ENCODE measurements at regions not wholly inside any gene's neighbourhood (a gene's known extent, or its start where the extent isn't known, plus 50 kb on each side); places are given as distances from the start of the nearest gene placed in this dataset.

GRCh38 chr4:123083646-123084045, 161.2 kb upstream of the NUDT6 start:
- intact Hi-C loops (cut with DNase I), result no loop called here
- DNase-seq, result no peak
- TF ChIP-seq CTCF (IDR thresholded peaks at IDR 0.05), result no peak
- no peak for TF ChIP-seq POLR2A (IDR thresholded peaks at IDR 0.05)

GRCh38 chr4:123088501-123088900, 166.1 kb upstream of the NUDT6 start:
- peaks cover 0 to 3% of the 10 kb centered on the region in 2 donors for H3K4me1 ChIP-seq (replicated peaks in 1 of 2)
- WGBS, 4 donors, result 70 to 85% (median 77%) methylated on average over 4 of the region's 4 CpGs
- intact Hi-C loops (cut with DNase I), result no loop called here

More at GRCh38 chr4:123083646-123084045, 161.2 kb upstream of the NUDT6 start:
- whole genome bisulfite sequencing, 4 donors, result 69 to 80% (median 76%) methylated on average over 3 of the region's 3 CpGs
- Histone ChIP-seq H3K27ac (no peak overlapping the region), H3K27me3 (no peaks in the 10 kb centered on the region), H3K9me3 (replicated peaks in 1 of 3) (peaks cover 0 to 8% (median 0%) of the 10 kb centered on the region in 3 donors), H3K36me3 (replicated peaks in 1 of 2) (no peaks in the 10 kb centered on the region), H3K4me3 (no peak overlapping the region), H3K4me1 (replicated peaks in 1 of 2) (peaks cover 0 to 3% of the 10 kb centered on the region in 2 donors)

GRCh38 chr4:123090886-123091285, 168.5 kb upstream of the NUDT6 start:
- Histone ChIP-seq H3K9me3 (replicated peaks in 1 of 3) (peaks cover 0 to 6% (median 0%) of the 10 kb centered on the region in 3 donors), H3K27ac (no peak overlapping the region), H3K36me3 (replicated peaks in 1 of 2) (peaks cover 0 to 5% of the 10 kb centered on the region in 2 donors), H3K27me3 (no peaks in the 10 kb centered on the region), H3K4me3 (no peak overlapping the region), H3K4me1 (replicated peaks in 1 of 2) (no peaks in the 10 kb centered on the region)
- WGBS, 4 donors, result 75 to 83% (median 80%) methylated on average over 2 of the region's 2 CpGs
- TF ChIP-seq POLR2A (IDR thresholded peaks at IDR 0.05), result no peak
- no peak for TF ChIP-seq CTCF (IDR thresholded peaks at IDR 0.05)
- no peak for DNase-seq
- intact Hi-C loops (cut with DNase I), result no loop called here

More at GRCh38 chr4:123088501-123088900, 166.1 kb upstream of the NUDT6 start:
- Histone ChIP-seq H3K27me3 (no peaks in the 10 kb centered on the region), H3K4me3 (no peak overlapping the region), H3K36me3 (replicated peaks in 1 of 2) (peaks cover 0 to 5% of the 10 kb centered on the region in 2 donors), H3K27ac (no peak overlapping the region), H3K9me3 (replicated peaks in 1 of 3) (peaks cover 0 to 8% (median 0%) of the 10 kb centered on the region in 3 donors)
- no peak for DNase-seq
- TF ChIP-seq CTCF (IDR thresholded peaks at IDR 0.05) (no peak), POLR2A (IDR thresholded peaks at IDR 0.05) (no peak)

- Histone ChIP-seq H3K36me3 (replicated peaks in 1 of 2) (peaks cover 0 to 5% of the 10 kb centered on the region in 2 donors), H3K4me3 (no peak overlapping the region), H3K27me3 (no peaks in the 10 kb centered on the region), H3K27ac (no peak overlapping the region), H3K4me1 (replicated peaks in 1 of 2) (no peaks in the 10 kb centered on the region), H3K9me3 (replicated peaks in 1 of 3) (no peaks in the 10 kb centered on the region)
- 93 to 100% (median 99%) methylated on average over 1 of the region's 1 CpG for WGBS, 4 donors
- TF ChIP-seq POLR2A (IDR thresholded peaks at IDR 0.05), result no peak
- TF ChIP-seq CTCF (IDR thresholded peaks at IDR 0.05), result no peak
- no peak for DNase-seq
- intact Hi-C loops (cut with DNase I), result no loop called here
These were observed 170.2 kb upstream of the NUDT6 start for GRCh38 chr4:123092586-123092985.

Data from adrenal gland (tissue), 9 donors.